ENCODE measurements at regions not wholly inside any gene's neighbourhood (a gene's known extent, or its start where the extent isn't known, plus 50 kb on each side); places are given as distances from the start of the nearest gene placed in this dataset.
"Not testable (repeated sequence)": the region's sequence is repeated elsewhere in the genome, so short reads cannot be mapped to it uniquely, and the experiment has no call there.

GRCh38 chr12:131655469-131656174 lies 55.3 kb upstream of the SFSWAP start:
- in situ Hi-C loops (cut with HindIII; ENCODE audit: low sequenced_read_pairs), result not testable (repeated sequence)

GRCh38 chr12:131656796-131657195 lies 54.1 kb upstream of the SFSWAP start:
- in situ Hi-C loops (cut with HindIII; ENCODE audit: low sequenced_read_pairs), result not testable (repeated sequence)

- in situ Hi-C loops (cut with HindIII; ENCODE audit: low sequenced_read_pairs), result not testable (repeated sequence)
Observed at GRCh38 chr12:131658605-131659004, 52.3 kb upstream of the SFSWAP start.

GRCh38 chr12:131659484-131659883 lies 51.4 kb upstream of the SFSWAP start:
- in situ Hi-C loops (cut with HindIII; ENCODE audit: low sequenced_read_pairs), result not testable (repeated sequence)

GRCh38 chr12:131659976-131660375 lies 50.9 kb upstream of the SFSWAP start:
- in situ Hi-C loops (cut with HindIII; ENCODE audit: low sequenced_read_pairs), result not testable (repeated sequence)

- in situ Hi-C loops (cut with HindIII; ENCODE audit: low sequenced_read_pairs), result not testable (repeated sequence)
Observed at GRCh38 chr12:131660401-131660800, 50.5 kb upstream of the SFSWAP start.

All from endothelial cell of hepatic sinusoid (primary cell).